ENCODE measurements at regions not wholly inside any gene's neighbourhood (a gene's known extent, or its start where the extent isn't known, plus 50 kb on each side); places are given as distances from the start of the nearest gene placed in this dataset.

DNA sequence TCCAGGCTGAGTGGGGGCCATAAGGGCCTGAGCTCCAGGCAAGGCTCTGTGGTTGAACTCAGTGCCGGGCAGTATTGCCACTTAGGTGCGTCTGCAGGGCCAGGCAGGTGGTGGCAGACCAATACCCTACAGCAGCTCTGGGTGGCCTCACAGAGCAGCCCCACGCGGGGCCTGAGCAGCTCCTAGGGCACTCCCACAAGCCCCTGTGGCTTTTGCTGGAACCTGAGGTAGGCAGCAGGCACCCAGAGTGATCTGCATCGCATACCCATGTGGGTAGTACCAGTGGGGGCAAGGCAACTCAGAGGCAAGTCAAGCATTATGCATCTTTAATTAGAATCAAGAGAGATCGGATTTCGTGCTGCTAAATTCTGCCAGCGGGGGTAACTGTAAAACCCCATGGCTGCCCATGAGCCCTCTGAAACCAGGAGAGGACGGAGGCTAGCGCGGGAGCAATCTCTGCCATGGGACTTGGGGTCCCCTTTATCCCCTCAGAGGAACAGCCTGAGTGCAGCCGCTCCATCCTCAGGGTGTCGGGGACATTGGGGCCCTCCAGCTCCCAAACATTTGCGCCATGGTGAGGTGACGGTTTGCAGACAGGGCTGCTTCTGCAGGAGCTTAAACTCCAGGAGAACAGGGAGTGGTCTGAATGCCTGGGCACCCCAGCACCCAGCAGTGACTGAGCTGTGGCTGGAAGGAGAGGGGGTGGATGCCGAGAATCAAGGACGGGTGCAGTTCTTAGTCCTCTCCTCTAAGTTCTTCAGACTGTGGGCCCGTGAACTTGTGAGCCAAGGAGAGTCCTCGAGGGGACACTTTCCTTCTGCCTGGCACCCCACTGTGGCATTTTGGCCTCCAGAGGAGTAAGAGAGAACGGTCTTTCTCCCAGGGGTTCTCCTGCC lies 62.4 kb upstream of the PCSK6 start:
- DNase-seq = no peak

DNA sequence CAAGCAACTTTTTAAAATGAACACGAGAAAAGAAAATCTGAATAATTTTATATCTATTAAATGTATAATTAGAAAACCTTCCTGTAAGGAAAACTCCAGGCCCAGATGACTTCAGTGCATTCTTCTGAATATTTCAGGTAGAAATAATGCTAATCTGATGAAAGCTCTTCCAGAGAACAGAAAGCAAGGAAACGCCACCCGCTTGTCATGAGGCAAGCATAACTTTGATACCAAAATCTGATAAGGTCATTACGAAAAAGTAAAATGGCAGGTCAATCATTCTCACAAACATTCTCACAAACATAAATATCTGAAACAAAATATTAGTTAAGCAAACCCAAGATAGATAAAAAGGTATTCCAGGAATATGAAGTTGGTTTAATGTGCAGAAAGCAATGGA lies 60.6 kb upstream of the PCSK6 start:
- no peak for DNase-seq

DNA sequence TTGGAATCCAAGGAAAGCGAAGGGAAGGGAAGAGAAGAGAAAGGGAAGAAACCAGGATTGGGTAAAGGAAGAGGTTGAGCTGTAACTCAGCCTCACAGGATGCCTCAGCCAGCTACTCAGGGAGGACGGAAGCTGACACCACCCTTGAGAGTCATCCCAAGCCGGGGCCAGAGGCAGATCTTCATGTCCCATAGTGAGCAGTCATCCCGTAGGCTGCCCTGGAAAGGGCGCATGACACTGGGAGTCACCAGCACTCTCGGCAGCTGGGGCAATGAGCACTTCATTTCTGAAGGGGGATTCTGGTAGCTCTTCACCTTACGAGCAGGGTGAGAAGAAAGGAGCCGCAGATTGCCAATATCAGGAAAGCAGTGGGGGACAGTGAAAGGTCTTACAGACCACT lies 60.1 kb upstream of the PCSK6 start:
- no peak for DNase-seq

DNA sequence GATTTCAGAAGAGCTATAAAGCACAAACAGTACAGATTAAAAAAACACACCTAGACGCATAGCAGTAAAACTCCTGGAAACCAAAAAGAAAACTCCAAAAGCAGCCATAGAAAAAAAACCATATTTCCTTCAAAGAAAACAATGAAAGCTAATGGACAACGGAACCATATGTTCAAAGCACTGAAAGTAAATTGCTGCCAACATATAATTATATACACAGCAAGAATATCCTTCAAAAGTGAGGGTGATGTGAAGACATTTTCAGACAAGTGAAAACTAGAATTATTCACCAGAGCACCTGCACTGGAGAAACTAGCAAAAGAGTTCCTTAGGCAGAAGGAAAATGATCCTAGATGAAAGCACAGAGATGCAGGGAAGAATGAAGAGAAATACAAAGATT lies 58.2 kb upstream of the PCSK6 start:
- DNase-seq = no peak

DNA sequence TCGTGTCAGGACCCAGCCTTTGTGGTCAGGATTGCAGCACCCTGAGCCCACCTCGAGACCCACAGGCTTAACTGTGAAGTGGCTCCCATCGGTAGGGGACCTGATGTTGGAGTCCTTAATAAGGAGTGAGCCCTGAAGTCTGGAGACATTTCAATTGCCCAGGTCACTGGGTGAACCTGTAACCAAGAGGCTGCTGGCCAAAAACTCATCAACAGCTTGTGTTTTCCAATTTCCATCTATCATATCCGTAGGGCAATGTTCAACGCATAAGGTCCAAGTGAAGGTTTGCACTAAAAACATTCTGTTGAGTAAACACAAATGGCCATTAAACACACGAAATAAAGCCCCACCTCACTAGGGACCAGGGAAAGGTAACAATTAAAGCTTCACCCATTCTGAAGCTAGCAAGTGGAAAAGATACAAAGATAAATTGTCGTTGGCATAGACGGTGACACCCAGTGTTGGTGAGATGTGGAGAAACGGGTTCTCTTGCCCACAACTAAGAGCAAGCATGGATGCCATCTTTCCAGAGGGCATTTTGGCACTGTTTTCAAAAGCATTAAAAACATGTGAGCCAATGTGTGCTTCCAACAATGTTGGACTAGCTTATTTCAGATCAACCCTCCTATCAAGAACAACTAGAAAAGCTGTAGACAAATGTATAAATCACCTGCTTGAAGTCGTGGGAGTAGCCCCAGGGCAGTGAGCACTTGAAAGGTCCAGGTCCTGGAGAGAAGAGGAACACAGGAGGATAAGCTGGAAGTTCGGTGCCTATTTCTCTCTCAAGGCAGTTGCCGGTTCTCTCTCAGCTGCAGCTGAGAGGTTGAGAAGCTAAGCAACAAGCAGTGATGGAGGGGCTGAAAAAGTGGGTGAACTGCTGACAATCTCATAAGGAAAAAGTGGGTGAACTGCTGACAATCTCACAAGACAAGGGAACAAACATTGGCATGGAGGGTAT lies 56.3 kb upstream of the PCSK6 start:
- no peak for DNase-seq

DNA sequence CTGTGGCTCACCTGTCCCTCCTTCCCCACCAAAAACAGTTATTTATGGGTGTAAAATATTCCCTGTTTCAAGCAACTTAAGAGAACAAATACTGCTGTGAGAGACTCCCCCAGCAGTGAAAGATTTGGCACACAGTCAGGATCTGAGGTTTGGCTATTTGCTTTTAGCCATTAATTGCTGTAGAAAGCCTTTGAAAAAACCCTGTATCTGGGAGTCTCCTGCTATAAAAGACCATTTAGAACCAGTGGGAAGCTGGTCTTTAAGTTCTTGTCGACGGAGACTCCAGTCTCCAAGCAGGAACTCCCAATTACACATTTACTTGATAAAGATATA lies 55.1 kb upstream of the PCSK6 start:
- no peak for DNase-seq

DNA sequence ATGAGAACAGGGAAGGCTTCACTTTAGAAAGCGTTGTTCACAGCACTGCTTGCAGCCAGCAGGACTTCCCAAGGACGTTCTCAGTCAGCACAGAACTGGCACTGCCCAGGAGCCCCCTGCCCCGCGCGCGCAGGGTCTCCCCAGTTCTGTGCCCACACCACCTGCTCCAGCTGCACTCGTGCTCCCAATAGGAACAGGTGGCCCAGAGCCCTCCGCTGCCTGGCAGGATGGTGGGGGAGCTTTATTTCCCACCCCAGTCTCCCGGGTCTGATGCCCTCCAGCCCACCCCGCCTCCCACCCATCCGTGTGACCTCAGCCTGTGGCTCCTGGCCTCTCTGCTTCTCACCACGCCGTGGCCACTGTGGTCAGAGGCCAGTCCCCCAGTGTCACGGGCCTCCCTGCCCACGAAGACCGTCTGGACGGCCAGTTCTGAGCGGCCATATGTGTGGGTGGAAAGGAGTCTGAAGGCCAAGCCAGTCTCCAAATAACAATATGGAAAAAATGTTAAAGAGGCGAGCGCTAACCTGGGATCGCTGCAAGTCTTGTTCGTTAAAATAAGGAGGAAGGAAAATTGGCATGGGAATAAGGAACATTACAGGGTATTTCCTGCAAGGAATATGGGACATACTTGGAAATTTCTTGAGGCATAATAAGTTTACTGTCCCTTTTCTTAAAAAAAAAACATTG lies 54.6 kb upstream of the PCSK6 start:
- no peak for DNase-seq

DNA sequence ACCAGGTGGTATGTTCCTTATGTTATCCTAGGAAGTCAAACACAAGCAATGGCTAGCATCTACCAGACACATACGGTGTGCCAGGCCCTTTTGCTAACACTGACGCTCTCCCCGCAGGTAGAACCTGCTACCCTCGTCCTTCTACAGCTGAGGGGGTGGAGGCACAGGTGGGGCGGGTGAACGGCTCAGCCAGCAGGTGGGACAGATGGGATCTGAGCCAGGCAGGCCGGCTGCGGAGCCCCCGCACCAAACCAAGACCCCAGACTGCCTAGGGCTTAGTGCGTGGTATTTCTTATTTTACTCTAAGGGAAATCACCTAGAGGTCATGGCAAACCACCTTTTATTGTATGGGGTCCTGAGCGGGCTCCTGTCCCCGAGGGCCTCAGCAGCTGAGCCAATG lies 53.9 kb upstream of the PCSK6 start:
- no peak for DNase-seq

DNA sequence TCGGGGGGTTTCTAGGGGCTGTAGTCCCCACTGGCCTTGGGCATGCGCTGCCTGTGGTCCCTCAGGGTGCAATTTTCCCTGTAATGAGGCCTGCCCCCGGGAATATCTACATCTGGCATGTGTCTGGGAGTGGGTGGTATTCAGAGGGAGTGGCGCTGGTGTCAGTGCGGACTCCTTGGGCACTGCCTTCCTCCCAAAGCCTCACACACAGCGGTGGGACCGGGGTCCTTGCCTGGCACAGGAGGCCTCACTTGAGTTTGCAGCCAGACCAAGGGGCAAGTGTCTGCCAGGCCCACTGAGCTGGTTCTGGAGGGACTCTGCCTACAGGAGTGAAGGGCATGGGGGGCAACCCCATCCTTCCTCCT lies 53.5 kb upstream of the PCSK6 start:
- no peak for DNase-seq

DNA sequence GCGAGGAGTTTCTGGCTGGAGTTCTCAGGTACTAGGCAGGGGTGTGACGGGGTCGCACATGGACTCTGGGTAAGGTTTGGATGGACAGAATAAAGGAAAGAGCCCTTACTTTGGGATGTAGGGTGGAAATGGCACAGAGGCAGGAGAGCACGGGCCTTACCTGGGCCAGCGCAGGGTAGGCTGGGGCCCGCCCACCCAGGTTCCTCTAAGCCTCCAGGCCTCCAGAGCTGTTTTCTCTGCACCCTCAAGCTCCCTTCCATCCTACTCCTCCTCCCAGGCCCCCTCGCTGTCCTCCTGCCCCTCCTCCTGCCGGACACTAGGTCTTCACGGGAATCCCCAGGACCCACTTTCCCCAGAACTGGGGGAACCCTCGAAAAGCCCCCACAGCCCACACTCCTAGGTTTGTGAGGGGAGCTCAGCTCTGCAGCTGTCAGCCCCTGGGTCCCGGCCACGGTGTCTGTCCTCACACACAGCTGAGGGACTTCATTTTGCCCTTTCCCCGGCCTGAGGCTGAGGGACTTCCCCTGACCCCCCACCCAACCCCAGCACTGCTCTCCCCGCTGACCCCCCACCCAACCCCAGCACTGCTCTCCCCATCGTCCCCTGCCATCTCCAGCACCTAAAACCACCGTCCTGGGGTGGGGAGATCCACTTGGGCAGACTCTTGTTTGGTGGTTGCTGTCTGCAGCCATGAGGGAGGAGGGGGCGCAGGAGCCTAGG lies 53.0 kb upstream of the PCSK6 start:
- DNase-seq = no peak

DNA sequence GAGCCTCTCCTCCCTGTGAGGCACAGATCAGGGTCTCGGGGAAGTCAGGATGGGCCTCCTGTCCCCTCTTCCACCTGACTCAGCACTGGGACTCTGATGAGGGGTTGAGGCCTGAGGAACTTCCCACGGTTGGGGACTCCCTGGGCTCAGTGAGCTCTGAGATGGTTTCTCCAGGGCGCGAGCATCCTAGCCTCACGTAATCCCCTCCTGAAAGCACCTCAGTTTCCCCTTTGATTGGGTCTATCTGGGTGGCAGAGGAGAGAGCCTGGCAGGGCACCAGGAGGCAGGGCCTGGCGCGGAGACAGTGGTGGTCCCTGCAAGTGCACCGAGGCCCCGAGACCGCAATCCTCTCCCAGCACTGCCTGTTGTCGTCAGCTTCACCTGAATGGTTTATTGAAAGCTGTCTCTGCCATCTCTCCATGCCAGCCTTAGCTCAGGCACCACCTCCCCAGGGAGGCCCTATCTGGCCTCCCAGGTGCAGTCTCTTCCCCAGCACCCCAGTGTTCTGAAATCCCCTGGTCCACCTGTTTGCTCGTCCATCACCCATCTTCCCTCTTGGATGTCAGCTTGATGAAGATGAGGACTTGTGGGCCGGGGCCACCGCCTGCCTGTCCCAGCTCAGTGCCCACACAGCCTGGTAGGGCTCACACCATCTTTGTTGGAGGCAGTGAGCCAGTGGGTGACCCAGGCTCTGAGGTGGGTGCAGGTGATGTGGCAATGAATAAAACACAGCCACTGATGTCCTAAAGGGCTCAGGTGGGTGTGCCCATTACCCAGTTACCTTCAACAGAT lies 52.2 kb upstream of the PCSK6 start:
- DNase-seq = no peak

DNA sequence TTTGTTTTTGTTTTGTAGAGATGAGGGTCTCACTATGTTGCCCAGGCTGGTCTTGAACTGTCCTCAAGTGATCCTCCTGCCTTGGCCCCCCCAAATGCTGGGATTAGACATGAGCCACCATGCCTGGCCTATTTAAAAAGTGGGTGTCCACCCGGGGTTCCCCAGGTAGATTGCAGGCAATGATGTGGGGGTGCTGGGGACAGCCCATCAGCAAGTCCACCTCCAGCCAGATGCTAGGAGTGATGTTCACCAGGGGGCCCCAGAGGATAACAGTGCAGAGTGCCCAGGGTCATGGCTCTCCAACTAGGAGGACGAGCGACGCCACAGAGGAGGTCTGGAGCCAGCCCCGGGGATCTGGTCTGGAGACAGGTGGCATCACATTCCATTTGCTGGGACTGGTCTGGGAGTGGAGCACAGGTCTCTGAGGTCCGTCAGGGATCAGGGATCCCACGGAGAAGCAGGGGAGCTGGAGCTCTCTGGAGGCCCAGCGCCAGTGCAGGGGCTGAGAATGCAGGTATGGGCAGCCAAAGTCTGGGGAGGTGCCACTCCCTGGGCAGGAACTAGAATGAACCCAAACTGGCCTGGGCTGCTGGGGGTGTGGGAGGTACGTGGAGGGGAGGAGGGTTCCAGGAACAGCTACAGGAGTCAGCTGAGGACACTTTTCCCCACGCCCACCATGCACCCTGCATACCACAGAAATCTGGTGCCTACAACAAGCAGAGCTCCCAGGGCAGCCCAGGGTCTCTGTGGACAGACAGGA lies 51.2 kb upstream of the PCSK6 start:
- DNase-seq = no peak

DNA sequence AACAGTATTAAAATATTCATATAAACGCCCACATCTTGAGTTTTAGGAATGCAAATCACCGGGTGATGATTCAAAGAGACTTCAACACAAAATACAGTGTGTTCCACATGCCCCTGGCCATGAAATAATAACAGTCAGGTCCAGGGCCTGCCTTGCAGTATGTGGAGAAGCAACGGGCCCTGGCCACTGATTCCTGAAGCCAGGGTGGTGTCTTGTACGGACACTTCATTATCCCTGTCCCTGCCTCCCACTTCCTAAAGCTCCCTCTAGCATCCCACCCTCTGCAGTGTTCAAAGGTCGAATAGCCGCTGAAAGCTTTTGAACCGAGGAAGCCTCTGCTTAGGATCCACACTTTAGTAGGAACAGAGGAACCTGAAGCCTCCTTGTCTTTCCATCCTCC lies 50.4 kb upstream of the PCSK6 start:
- DNase-seq = no peak

DNA sequence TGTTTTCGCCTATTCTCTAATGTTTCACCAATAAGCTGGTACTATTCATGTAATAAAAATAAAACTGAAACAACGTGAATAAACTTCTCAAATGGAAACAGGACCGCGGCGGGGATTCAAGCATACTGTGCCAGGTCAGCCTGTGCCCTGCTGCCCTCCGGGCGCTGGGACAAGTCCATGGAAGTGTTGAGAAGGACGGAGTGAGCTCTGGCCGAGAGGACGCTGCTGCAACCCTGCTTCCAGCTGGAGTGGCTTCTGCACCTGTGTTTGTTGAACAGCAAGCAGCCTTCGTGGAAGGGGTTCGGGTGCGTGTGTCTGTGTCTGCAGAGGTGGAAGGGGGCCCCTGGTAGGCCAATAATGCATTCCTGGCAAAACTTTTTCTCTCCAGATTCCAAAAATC lies 50.0 kb upstream of the PCSK6 start:
- no peak for DNase-seq

Data from T-helper 2 cell (primary cell).